Ishikawa (cell line): ENCODE measurements at regions not wholly inside any gene's neighbourhood (a gene's known extent, or its start where the extent isn't known, plus 50 kb on each side); places are given as distances from the start of the nearest gene placed in this dataset.

Source experiments
- CEBPB ChIP-seq: IDR thresholded peaks from 2 replicates; pipeline ENCODE4 v1.6.1; 2012
- CREB1 ChIP-seq: IDR thresholded peaks from 2 replicates; pipeline ENCODE4 v1.6.1; 2012; ENCODE audit warnings: low read depth
- EGR1 ChIP-seq: IDR thresholded peaks from 2 replicates; pipeline ENCODE4 v1.6.1; 2012
- EP300 ChIP-seq: IDR thresholded peaks from 2 replicates; pipeline ENCODE4 v1.6.1; 2012; ENCODE audit warnings: borderline replicate concordance
- FOXM1 ChIP-seq: IDR thresholded peaks from 2 replicates; pipeline ENCODE4 v1.6.1; 2012; ENCODE audit warnings: low read depth, borderline replicate concordance
- MAX ChIP-seq: IDR thresholded peaks from 2 replicates; pipeline ENCODE4 v1.6.1; 2012
- NFIC ChIP-seq: IDR thresholded peaks from 2 replicates; pipeline ENCODE4 v1.6.1; 2012
- RAD21 ChIP-seq: IDR thresholded peaks from 2 replicates; pipeline ENCODE4 v1.6.1; 2012; ENCODE audit warnings: low read depth
- REST ChIP-seq: IDR thresholded peaks from 2 replicates; pipeline ENCODE4 v1.6.1; 2012; ENCODE audit warnings: low read depth, mild to moderate bottlenecking
- TAF1 ChIP-seq: IDR thresholded peaks from 2 replicates; pipeline ENCODE4 v1.6.1; 2012; ENCODE audit warnings: low read depth, mild to moderate bottlenecking
- TCF12 ChIP-seq: IDR thresholded peaks from 2 replicates; pipeline ENCODE4 v1.6.1; 2012; ENCODE audit warnings: low read depth
- TEAD4 ChIP-seq: IDR thresholded peaks from 2 replicates; pipeline ENCODE4 v1.6.1; 2012
- YY1 ChIP-seq: IDR thresholded peaks from 2 replicates; pipeline ENCODE4 v1.6.1; 2012; ENCODE audit warnings: low read depth
- ZBTB7A ChIP-seq: IDR thresholded peaks from 2 replicates; pipeline ENCODE4 v1.6.1; 2012; ENCODE audit warnings: low read depth
- TF ChIP-seq, protein P1 (sequence below): IDR thresholded peaks from 2 replicates; pipeline ENCODE4 v1.6.1; 2012

GRCh38 chr10:2828741-2829140 lies 238.6 kb upstream of the PFKP start:
- TF ChIP-seq NFIC (no peak), CEBPB (no peak), TEAD4 (no peak), EGR1 (no peak)

DNA sequence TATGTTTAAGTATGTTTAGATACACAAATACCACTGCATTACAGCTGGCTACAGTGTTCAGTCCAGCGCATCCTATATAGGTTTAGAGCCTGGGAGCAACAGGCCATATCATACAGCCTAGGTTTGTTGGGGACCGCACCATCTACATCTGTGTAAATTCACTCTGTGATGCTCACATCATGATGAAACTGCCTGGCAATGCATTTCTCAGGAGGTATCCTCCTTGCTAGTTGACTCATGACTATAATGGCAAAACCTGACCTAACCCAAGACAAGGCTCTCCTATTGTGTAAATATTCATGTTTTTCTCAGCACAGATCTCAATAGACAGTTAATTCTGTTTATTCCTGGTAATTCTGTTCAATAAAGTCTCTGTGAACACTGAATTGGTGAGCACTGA lies 240.7 kb upstream of the PFKP start:
- no peak for TF ChIP-seq EGR1
- TF ChIP-seq, protein P1, sequence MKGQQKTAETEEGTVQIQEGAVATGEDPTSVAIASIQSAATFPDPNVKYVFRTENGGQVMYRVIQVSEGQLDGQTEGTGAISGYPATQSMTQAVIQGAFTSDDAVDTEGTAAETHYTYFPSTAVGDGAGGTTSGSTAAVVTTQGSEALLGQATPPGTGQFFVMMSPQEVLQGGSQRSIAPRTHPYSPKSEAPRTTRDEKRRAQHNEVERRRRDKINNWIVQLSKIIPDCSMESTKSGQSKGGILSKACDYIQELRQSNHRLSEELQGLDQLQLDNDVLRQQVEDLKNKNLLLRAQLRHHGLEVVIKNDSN = no peak
- no peak for TF ChIP-seq REST
- TF ChIP-seq ZBTB7A = no peak
- no peak for TF ChIP-seq MAX
- no peak for TF ChIP-seq NFIC
- TF ChIP-seq FOXM1 = no peak
- no peak for TF ChIP-seq CREB1
- TF ChIP-seq YY1 = no peak
- TF ChIP-seq CEBPB = no peak
- TF ChIP-seq EP300 = no peak
- TF ChIP-seq TEAD4 = no peak
- TF ChIP-seq RAD21 = no peak
- no peak for TF ChIP-seq TAF1
- no peak for TF ChIP-seq TCF12

DNA sequence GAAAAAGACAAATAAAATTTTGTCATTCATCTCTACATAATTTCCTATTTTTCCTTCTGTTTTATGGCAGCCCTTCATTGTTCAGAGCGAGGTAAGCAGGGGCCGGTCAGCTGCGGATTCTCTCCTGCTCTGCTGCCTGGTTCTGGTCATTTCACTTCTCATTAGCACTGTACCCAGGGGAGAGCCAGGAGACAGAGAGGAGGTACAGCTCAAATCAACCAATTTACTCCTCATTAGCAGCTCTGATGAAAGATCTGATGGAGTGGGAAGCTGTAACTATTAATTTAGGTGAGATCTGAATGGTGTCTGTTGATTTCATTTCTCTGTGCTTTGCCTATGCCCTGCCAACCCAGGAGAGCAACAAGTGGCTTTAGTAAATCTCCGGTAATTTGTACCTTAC lies 241.5 kb upstream of the PFKP start:
- TF ChIP-seq NFIC = no peak
- no peak for TF ChIP-seq TCF12

- TF ChIP-seq YY1 (no peak), REST (no peak), CREB1 (no peak), RAD21 (no peak), TCF12 (no peak), CEBPB (no peak), ZBTB7A (no peak)
These were observed 249.3 kb upstream of the PFKP start for GRCh38 chr10:2817940-2818636.

DNA sequence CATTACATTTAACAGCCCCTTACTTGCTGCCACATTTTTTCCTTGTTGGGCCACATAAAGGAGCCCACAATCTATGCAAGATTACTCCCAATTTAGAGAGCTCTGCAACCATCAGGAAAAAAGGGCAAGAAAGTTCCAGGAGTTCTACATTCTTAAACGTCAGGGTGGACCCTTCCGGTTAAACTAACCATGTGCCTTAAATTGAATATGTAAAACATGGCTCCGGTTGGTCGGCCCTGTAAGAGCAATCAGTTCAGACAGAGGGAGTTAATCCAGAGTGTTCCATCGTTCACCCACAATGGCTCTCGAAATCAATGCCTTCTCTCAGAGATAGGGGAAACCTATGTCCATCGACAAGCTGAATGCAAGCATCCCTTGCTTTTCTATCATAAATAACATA lies 253.7 kb upstream of the PFKP start:
- no peak for TF ChIP-seq EGR1
- TF ChIP-seq TCF12 = no peak
- no peak for TF ChIP-seq MAX
- no peak for TF ChIP-seq CREB1
- no peak for TF ChIP-seq FOXM1
- no peak for TF ChIP-seq YY1
- TF ChIP-seq, protein P1 = no peak
- TF ChIP-seq ZBTB7A = no peak
- no peak for TF ChIP-seq NFIC
- TF ChIP-seq REST = no peak
- no peak for TF ChIP-seq TAF1
- TF ChIP-seq CEBPB = no peak

DNA sequence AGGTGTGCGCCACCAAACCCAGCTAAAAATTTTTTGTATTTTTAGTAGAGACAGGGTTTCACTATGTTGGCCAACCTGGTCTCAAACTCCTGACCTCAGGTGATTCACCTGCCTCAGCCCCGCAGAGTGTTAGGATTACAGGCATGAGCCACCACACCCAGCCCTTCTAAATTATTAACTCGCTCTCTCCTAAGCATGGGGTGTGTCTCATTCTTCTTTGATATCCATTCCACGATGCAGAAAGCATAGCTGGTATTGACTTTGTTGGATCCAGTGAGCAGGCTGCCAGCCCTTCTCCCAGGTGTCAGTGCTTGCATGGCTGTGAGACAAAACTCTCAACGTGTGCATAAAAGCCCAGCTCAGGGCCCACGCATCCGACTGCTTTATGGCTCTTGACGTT lies 254.1 kb upstream of the PFKP start:
- TF ChIP-seq EP300 = no peak
- no peak for TF ChIP-seq YY1
- TF ChIP-seq ZBTB7A = no peak
- TF ChIP-seq CEBPB = no peak
- no peak for TF ChIP-seq TAF1
- no peak for TF ChIP-seq CREB1
- no peak for TF ChIP-seq EGR1
